Adipocyte (in vitro differentiated cells): ENCODE measurements at regions not wholly inside any gene's neighbourhood (a gene's known extent, or its start where the extent isn't known, plus 50 kb on each side); places are given as distances from the start of the nearest gene placed in this dataset.

Experiments
- DNase-seq: peaks from one replicate; pipeline ENCODE4 v3.0.0-alpha.2; 2015; ENCODE audit warnings: low read depth
- H3K27me3 ChIP-seq: replicated peaks from 2 replicates; pipeline ENCODE4 v1.7.0; 2013; ENCODE audit warnings: mild to moderate bottlenecking, low read length, moderate library complexity; ENCODE audit not compliant: control insufficient read depth, insufficient read depth
- H3K36me3 ChIP-seq: 2 replicates; pipeline ENCODE4 v1.7.0; 2013; ENCODE audit warnings: low read length, mild to moderate bottlenecking, moderate library complexity; ENCODE audit not compliant: control insufficient read depth, insufficient read depth, severe bottlenecking
- H3K4me1 ChIP-seq: 2 replicates; pipeline ENCODE4 v1.7.0; 2013; ENCODE audit warnings: mild to moderate bottlenecking, low read length, moderate library complexity; ENCODE audit not compliant: control insufficient read depth, insufficient read depth
- H3K4me3 ChIP-seq: 2 replicates; pipeline ENCODE4 v1.7.0; 2013; ENCODE audit warnings: mild to moderate bottlenecking, low read length, moderate library complexity
- H3K9ac ChIP-seq: 2 replicates; pipeline ENCODE4 v1.7.0; 2013; ENCODE audit warnings: mild to moderate bottlenecking, low read length, moderate library complexity
- H3K9me3 ChIP-seq: 2 replicates; pipeline ENCODE4 v1.7.0; 2013; ENCODE audit warnings: mild to moderate bottlenecking, low read length, moderate library complexity; ENCODE audit not compliant: control insufficient read depth

- DNase-seq = no peak
- no peak overlapping the region for H3K9ac ChIP-seq
- no peaks in the 10 kb centered on the region for H3K27me3 ChIP-seq
Measured at GRCh38 chr6:92371211-92372208, 1047.8 kb downstream of the EPHA7 start.

DNA sequence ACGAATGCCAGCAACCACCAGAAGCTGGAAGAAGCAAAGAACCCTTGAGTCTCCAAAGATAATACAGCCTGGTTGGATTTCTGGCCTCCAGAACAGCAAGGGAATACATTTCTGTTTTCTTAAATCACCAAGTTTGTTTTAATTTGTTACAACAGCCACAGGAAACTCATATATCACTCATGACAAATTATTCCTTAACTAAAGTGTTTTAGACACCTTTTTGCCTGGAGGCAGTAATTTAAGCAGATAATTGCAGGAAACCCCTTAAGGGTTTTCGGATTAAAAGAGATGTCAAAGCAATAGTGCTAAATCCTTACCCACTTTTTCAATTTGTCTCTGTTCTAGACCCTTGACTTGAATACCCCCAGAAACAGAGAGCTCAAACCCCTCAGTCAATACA, 1050.0 kb downstream of the EPHA7 start:
- no peaks in the 10 kb centered on the region for H3K27me3 ChIP-seq
- H3K4me1 ChIP-seq = no peaks in the 10 kb centered on the region
- H3K9me3 ChIP-seq = no peaks in the 10 kb centered on the region
- DNase-seq = no peak
- H3K36me3 ChIP-seq = no peaks in the 10 kb centered on the region
- no peak overlapping the region for H3K9ac ChIP-seq
- H3K4me3 ChIP-seq = no peak overlapping the region

More at GRCh38 chr6:92371211-92372208, 1047.8 kb downstream of the EPHA7 start:
- Histone ChIP-seq H3K4me1 (no peaks in the 10 kb centered on the region), H3K4me3 (no peak overlapping the region), H3K9me3 (no peaks in the 10 kb centered on the region), H3K36me3 (no peaks in the 10 kb centered on the region)

DNA sequence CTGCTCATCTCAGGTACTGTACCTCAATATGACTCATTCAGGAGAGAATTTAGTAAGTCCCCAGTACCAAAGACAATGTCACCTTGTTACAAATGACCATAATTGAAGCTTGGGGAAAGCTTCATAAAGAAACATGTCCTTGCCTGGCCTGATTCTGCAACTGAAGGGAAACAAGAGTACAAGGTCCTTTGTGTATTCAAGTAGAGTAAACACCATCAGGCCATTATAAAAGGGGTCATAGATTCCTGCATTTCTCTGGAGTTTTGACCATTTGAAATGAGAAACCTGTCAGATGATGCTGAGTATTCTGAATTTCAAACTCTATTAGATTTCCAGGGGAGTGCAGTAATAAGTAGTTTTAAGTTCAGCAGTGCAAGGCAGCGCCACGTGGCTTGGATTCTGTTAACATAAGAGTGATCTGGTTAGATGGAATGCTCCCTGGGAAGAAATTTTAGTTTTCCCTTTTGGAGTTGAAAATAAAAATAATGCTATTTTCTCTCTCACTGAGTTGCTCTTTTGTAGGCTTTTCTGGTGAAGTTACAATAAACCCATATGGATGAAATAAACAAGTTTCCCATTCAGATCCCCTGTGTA, 1054.3 kb downstream of the EPHA7 start:
- no peaks in the 10 kb centered on the region for H3K4me1 ChIP-seq
- no peaks in the 10 kb centered on the region for H3K27me3 ChIP-seq
- no peak overlapping the region for H3K4me3 ChIP-seq
- no peak overlapping the region for H3K9ac ChIP-seq
- no peaks in the 10 kb centered on the region for H3K9me3 ChIP-seq
- H3K36me3 ChIP-seq = no peaks in the 10 kb centered on the region
- DNase-seq = no peak

GRCh38 chr6:92363111-92363510, 1056.2 kb downstream of the EPHA7 start:
- no peak for DNase-seq
- no peak overlapping the region for H3K4me3 ChIP-seq
- H3K9ac ChIP-seq = no peak overlapping the region
- no peaks in the 10 kb centered on the region for H3K4me1 ChIP-seq
- no peaks in the 10 kb centered on the region for H3K36me3 ChIP-seq
- H3K9me3 ChIP-seq = no peaks in the 10 kb centered on the region
- no peaks in the 10 kb centered on the region for H3K27me3 ChIP-seq

GRCh38 chr6:92362404-92362803, 1057.0 kb downstream of the EPHA7 start:
- no peaks in the 10 kb centered on the region for H3K4me1 ChIP-seq
- H3K9ac ChIP-seq = no peak overlapping the region
- H3K9me3 ChIP-seq = no peaks in the 10 kb centered on the region
- no peaks in the 10 kb centered on the region for H3K36me3 ChIP-seq
- no peaks in the 10 kb centered on the region for H3K27me3 ChIP-seq
- no peak for DNase-seq
- H3K4me3 ChIP-seq = no peak overlapping the region

GRCh38 chr6:92361990-92362389, 1057.4 kb downstream of the EPHA7 start:
- DNase-seq = no peak
- Histone ChIP-seq H3K4me1 (no peaks in the 10 kb centered on the region), H3K36me3 (no peaks in the 10 kb centered on the region), H3K4me3 (no peak overlapping the region), H3K9me3 (no peaks in the 10 kb centered on the region), H3K9ac (no peak overlapping the region), H3K27me3 (no peaks in the 10 kb centered on the region)

DNA sequence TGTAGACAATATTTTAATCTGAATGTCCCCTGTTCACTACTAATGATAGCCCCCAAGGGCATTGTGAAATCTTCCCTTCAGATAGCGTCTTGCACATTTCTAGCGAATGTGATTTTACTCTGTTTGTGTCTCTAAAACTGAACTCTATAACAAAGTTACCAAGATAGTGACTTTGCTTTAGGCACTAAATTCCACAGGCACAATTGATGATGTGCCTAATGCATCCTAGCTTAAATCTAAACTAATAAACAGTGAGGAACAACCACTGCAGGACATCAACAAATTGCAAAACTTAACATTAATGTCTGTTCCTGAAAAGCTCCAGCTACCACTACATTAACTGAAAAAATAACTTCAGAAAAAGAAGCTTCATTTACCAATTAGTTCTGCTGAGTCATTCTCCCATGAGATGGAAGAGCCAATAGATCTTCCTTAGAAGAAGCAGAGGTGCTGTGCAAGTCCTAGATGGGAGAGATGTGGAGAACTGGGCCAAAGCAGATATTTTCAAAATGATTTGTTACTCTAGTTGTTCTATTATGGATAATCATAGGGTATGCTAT, 1065.0 kb downstream of the EPHA7 start:
- Histone ChIP-seq H3K4me1 (peaks cover 3% of the 10 kb centered on the region), H3K4me3 (no peak overlapping the region), H3K36me3 (no peaks in the 10 kb centered on the region), H3K9me3 (no peaks in the 10 kb centered on the region), H3K9ac (no peak overlapping the region), H3K27me3 (no peaks in the 10 kb centered on the region)
- DNase-seq = no peak

- Histone ChIP-seq H3K36me3 (no peaks in the 10 kb centered on the region), H3K9ac (no peak overlapping the region)
Measured at GRCh38 chr6:92352130-92352529, 1067.2 kb downstream of the EPHA7 start.

GRCh38 chr6:92341201-92341600, 1078.2 kb downstream of the EPHA7 start:
- Histone ChIP-seq H3K27me3 (no peaks in the 10 kb centered on the region), H3K9ac (no peak overlapping the region), H3K9me3 (no peaks in the 10 kb centered on the region), H3K36me3 (no peaks in the 10 kb centered on the region), H3K4me3 (no peak overlapping the region), H3K4me1 (no peaks in the 10 kb centered on the region)
- DNase-seq = no peak

More at GRCh38 chr6:92352130-92352529, 1067.2 kb downstream of the EPHA7 start:
- DNase-seq = no peak
- H3K9me3 ChIP-seq = no peaks in the 10 kb centered on the region
- H3K27me3 ChIP-seq = no peaks in the 10 kb centered on the region
- H3K4me3 ChIP-seq = no peak overlapping the region
- peaks cover 3% of the 10 kb centered on the region for H3K4me1 ChIP-seq

GRCh38 chr6:92339936-92340640, 1079.3 kb downstream of the EPHA7 start:
- Histone ChIP-seq H3K36me3 (no peaks in the 10 kb centered on the region), H3K27me3 (no peaks in the 10 kb centered on the region), H3K4me1 (no peaks in the 10 kb centered on the region), H3K9me3 (no peaks in the 10 kb centered on the region), H3K9ac (no peak overlapping the region), H3K4me3 (no peak overlapping the region)
- no peak for DNase-seq

- no peaks in the 10 kb centered on the region for H3K4me1 ChIP-seq
Measured at GRCh38 chr6:92337571-92337970, 1081.8 kb downstream of the EPHA7 start.

More at GRCh38 chr6:92337571-92337970, 1081.8 kb downstream of the EPHA7 start:
- Histone ChIP-seq H3K9ac (no peak overlapping the region), H3K9me3 (no peaks in the 10 kb centered on the region), H3K4me3 (no peak overlapping the region), H3K27me3 (no peaks in the 10 kb centered on the region), H3K36me3 (no peaks in the 10 kb centered on the region)
- DNase-seq = no peak
